ENCODE measurements at regions not wholly inside any gene's neighbourhood (a gene's known extent, or its start where the extent isn't known, plus 50 kb on each side); places are given as distances from the start of the nearest gene placed in this dataset.

- no peak for DNase-seq
These were observed 411.4 kb downstream of the KCTD16 start for GRCh38 chr5:144582066-144582465.

DNA sequence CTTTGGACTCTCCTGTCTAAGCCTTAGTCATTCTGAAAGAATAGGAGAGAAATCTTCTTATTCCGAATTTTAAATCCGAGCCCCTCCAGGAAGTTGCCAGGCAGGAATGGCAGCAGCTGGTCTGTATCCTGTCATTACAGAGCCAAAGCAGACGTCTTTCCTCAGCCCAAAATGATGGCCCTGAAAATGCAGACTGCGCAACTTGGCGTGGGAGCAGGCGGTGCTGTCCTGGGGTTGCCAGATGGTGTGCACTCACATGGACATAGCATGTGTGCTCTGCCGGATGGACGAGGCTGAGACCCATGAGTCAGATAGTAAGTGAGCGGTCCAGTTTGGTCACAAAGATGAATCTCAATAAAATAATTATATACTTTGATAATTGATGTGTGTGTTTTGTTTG lies 410.4 kb downstream of the KCTD16 start:
- no peak for DNase-seq

DNA sequence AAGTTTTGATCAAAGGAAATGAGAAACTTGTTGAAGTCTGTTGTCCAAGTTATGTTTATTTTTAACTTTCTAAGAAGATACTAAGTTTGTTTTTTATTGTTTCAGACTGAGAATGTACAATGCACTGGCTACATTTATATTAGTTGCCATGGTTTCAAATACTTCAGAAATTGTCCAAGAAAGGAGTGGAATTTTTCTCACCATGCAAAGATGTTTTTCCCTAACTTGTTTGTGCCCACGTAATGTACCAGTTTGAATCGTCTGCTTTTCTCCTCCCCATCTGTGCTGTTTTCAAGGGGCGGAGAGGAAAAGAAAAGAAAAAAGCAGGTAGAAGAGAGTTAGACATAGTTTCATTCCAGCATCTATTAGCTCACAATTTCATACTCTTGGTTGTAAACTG lies 407.0 kb downstream of the KCTD16 start:
- DNase-seq = no peak

- no peak for DNase-seq
These were observed 405.1 kb downstream of the KCTD16 start for GRCh38 chr5:144575736-144576135.

GRCh38 chr5:144567421-144567780 lies 396.7 kb downstream of the KCTD16 start:
- DNase-seq = no peak

DNA sequence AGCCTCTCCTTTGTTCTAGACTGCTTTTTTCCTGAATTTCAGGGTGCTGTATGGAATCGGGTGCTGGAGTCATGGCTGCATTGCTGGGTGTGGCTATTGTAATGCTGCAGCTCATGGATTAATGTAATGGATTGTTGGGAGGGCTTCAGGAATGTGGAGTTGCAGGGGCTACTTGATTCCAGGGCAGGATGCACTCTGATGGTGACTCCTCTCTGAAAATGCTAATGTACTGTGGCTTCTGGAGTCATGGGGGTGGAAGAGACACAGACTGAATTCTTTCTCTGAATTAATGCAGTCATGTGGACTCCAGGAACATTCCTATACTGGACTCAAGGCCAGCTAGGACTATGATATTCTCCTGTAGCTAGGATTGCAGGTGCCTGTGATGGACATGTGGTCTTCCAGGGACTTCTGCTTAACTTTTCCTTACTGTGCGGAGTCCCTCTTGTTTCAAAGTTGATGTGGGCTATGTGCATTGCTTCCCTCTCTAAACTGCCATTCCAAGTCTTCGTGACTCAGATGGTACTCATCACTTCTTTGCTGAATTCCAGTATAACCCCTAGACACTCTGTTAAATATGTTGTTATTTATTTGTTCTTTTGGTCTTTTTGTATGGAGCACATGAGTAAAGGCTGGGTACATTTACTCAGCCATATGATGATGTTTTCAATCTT lies 396.2 kb downstream of the KCTD16 start:
- DNase-seq = no peak

DNA sequence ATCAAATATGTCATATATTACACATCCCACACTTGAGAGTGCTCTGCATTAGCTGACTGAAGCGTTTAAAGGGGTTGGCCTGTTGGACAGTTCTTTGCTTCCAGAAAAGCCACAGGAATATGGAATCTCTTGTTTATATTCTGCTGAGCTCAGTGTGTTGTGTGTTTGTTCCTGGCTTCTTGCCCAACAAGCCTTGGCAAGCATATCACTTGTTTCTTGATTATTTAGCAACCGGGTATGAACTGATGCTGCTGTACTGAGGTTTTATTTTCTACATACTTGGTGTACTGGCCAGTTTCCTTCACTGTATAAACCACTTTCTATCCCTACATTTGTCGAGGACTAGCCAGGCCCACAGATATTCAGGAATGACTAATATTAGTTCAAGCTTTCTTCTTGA lies 378.9 kb downstream of the KCTD16 start:
- DNase-seq = peak; percentile 54

DNA sequence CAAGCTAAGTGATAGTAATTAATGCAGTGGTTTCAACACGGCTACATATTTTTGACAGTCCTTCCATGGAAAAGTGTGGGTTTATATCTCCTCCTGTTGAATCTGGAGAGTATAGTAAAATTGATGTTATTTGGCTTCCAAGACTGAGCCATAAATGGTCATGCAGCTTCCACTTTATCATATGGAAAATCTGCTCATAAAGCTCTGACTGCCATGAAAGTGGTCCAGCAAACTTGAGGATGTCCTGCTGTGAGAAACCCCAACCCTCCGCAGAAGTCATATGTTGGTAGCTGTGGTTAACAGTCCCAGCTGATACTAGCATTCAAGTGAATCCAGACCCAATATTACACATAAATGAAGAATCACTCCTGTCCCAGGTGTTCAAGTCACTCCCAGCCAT lies 378.3 kb downstream of the KCTD16 start:
- no peak for DNase-seq

DNA sequence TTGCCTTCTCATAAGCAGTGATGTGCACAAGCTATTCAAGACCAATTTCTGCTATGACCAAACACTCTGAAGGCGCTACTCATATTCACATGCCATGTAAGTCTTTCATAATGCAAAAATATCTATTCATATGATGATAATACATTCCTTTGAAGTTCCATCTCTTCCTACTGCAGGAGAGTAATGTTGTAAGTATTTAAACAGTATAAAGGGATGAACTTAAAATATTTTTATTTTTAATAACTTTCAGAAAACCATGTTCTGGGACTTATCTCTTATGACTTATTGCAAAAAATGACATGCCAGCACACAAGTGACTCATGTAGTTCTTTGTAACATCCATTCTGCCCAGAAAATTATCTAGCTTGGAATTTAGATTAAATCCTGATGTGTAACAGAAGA lies 376.4 kb downstream of the KCTD16 start:
- DNase-seq = no peak

GRCh38 chr5:144538845-144539244 lies 368.2 kb downstream of the KCTD16 start:
- DNase-seq = no peak

All from NCI-H1694 (cell line).